GM12878 (cell line): ENCODE measurements at regions not wholly inside any gene's neighbourhood (a gene's known extent, or its start where the extent isn't known, plus 50 kb on each side); places are given as distances from the start of the nearest gene placed in this dataset.

Experiments
- HCFC1 ChIP-seq: fragments of 150-350 bp; IDR thresholded peaks from 2 replicates; pipeline ENCODE4 v1.6.1; 2014; ENCODE audit warnings: low read length
- RAD21 ChIP-seq: IDR thresholded peaks from 2 replicates; pipeline ENCODE4 v1.6.1; 2011; ENCODE audit warnings: mild to moderate bottlenecking, low read depth, low read length, moderate library complexity; ENCODE audit not compliant: insufficient read depth
- SIN3A ChIP-seq: IDR thresholded peaks from 2 replicates; pipeline ENCODE4 v1.6.1; 2012; ENCODE audit warnings: low read depth, low read length, improper control_type of control experiment
- ZNF592 ChIP-seq: fragments of 450-650 bp; IDR thresholded peaks from 2 replicates; pipeline ENCODE4 v1.6.1; 2017; ENCODE audit warnings: mild to moderate bottlenecking, moderate library complexity
- TF ChIP-seq, protein P1 (sequence below): fragments of 450-650 bp; formaldehyde crosslinking; IDR thresholded peaks from 2 replicates; pipeline ENCODE4 v1.5.0; 2022; ENCODE audit warnings: mild to moderate bottlenecking, missing genetic modification characterization

DNA sequence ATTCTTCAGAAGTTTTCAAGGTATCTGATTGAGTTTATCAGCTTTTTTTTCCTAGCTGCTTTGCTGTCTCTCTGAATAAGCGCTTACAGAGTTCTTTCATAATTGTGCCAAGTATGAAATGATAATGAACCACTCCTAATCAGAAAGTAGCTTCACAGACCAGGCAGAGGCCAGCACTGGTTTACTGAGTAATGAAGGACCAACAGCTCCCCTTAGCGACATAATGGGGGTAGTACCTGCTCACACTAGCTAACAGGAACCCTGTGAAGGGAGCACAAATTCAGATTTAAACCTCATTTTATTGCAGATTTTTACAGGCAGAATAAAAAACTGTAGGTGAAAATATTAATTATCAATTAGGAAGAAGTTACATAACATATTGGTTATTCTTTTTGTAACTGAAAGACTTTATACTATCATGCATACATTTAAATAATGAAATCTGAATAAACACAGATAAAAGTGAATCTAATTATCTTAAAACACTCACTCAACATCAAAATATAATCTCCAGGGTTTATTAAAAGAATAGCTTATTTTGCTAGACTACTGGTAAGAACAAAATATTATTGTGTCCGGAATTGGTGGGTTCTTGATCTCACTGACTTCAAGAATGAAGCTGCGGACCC lies 53.7 kb upstream of the LRRC30 start (continued):
- TF ChIP-seq RAD21, result 0 out of 2 replicates have a peak, but pooled peaks have one; percentile 7
- no peak for TF ChIP-seq SIN3A
- no peak for TF ChIP-seq HCFC1
- TF ChIP-seq, protein P1, sequence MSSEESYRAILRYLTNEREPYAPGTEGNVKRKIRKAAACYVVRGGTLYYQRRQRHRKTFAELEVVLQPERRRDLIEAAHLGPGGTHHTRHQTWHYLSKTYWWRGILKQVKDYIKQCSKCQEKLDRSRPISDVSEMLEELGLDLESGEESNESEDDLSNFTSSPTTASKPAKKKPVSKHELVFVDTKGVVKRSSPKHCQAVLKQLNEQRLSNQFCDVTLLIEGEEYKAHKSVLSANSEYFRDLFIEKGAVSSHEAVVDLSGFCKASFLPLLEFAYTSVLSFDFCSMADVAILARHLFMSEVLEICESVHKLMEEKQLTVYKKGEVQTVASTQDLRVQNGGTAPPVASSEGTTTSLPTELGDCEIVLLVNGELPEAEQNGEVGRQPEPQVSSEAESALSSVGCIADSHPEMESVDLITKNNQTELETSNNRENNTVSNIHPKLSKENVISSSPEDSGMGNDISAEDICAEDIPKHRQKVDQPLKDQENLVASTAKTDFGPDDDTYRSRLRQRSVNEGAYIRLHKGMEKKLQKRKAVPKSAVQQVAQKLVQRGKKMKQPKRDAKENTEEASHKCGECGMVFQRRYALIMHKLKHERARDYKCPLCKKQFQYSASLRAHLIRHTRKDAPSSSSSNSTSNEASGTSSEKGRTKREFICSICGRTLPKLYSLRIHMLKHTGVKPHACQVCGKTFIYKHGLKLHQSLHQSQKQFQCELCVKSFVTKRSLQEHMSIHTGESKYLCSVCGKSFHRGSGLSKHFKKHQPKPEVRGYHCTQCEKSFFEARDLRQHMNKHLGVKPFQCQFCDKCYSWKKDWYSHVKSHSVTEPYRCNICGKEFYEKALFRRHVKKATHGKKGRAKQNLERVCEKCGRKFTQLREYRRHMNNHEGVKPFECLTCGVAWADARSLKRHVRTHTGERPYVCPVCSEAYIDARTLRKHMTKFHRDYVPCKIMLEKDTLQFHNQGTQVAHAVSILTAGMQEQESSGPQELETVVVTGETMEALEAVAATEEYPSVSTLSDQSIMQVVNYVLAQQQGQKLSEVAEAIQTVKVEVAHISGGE, result no peak
- no peak for TF ChIP-seq ZNF592
